SK-N-SH (cell line): ENCODE measurements at regions not wholly inside any gene's neighbourhood (a gene's known extent, or its start where the extent isn't known, plus 50 kb on each side); places are given as distances from the start of the nearest gene placed in this dataset.
A peak's percentile ranks its signal among the peaks of the same experiment; 100 is the strongest.

Experiments used
- CTCF ChIP-seq: fragments of 200-600 bp; sonication (generic); IDR thresholded peaks from 2 replicates; pipeline ENCODE4 v1.6.1; 2017; ENCODE audit warnings: antibody characterized with exemption, mild to moderate bottlenecking, moderate library complexity
- ELF1 ChIP-seq: IDR thresholded peaks from 2 replicates; pipeline ENCODE4 v1.4.0; 2012
- EP300 ChIP-seq, 2 experiments: IDR thresholded peaks; 2 replicates each; pipeline versions ENCODE4 v1.4.0 to v1.6.1; 2012; ENCODE audit warnings: borderline replicate concordance in 1 of 2, low read depth in 1 of 2, low read length in 1 of 2
- GATA2 ChIP-seq: sonication (generic); formaldehyde crosslinking; IDR thresholded peaks from 2 replicates; pipeline ENCODE4 v1.5.0; 2020; ENCODE audit warnings: mild to moderate bottlenecking, missing genetic modification reagents
- TAF1 ChIP-seq: IDR thresholded peaks from 2 replicates; pipeline ENCODE4 v1.6.1; 2012; ENCODE audit warnings: low read depth, mild to moderate bottlenecking, low read length, moderate library complexity, borderline replicate concordance
- YY1 ChIP-seq: IDR thresholded peaks from 2 replicates; pipeline ENCODE4 v1.4.0; 2012; ENCODE audit warnings: low read depth, mild to moderate bottlenecking

GRCh38 chr17:73998653-73999645 is 204.5 kb upstream of the RPL38 start:
- TF ChIP-seq EP300 (IDR thresholded peaks at IDR 0.05; ENCODE audit: borderline replicate concordance in 1 of 2, low read depth in 1 of 2, low read length in 1 of 2) (no peak), YY1 (no peak), CTCF (peak; percentile 25; the same call in 1 of the 2 replicates), GATA2 (CRISPR knock-in tag) (no peak), TAF1 (no peak), ELF1 (no peak)
